Testis (tissue), 2 donors: ENCODE measurements at regions not wholly inside any gene's neighbourhood (a gene's known extent, or its start where the extent isn't known, plus 50 kb on each side); places are given as distances from the start of the nearest gene placed in this dataset.

ENCODE experiments used
- CTCF ChIP-seq, 3 experiments: fragments of 450-650 bp in 2 of 3; fragments of 200-600 bp in 1 of 3; sonication (generic) in 1 of 3; IDR thresholded peaks; one replicate each; pipeline ENCODE4 v1.5.1; 2016 to 2019; ENCODE audit warnings: antibody characterized with exemption in 3 of 3, mild to moderate bottlenecking in 2 of 3, moderate library complexity in 1 of 3
- POLR2A ChIP-seq: fragments of 450-650 bp; IDR thresholded peaks from one replicate; pipeline ENCODE4 v1.6.1; 2017; ENCODE audit warnings: antibody characterized with exemption, mild to moderate bottlenecking, moderate library complexity

GRCh38 chr5:164721656-164722055 lies 1216.2 kb downstream of the MAT2B start:
- no peak for TF ChIP-seq CTCF (IDR thresholded peaks at IDR 0.05)
- no peak for TF ChIP-seq POLR2A
